ENCODE measurements at regions not wholly inside any gene's neighbourhood (a gene's known extent, or its start where the extent isn't known, plus 50 kb on each side); places are given as distances from the start of the nearest gene placed in this dataset.

GRCh38 chr2:147689220-147689909 lies 155.5 kb upstream of the ACVR2A start:
- H3K9me3 ChIP-seq (ENCODE audit: control insufficient read depth, insufficient read depth, low read depth, low read length) = no peaks in the 10 kb centered on the region
- POLR2A ChIA-PET = no interaction called here
- no peaks in the 10 kb centered on the region for H3K36me3 ChIP-seq (ENCODE audit: control insufficient read depth in 2 of 2, insufficient read depth in 1 of 2, low read length in 2 of 2)
- TF ChIP-seq PRDM1 (tag by site-specific recombination; IDR thresholded peaks at IDR 0.05) (no peak), OSR2 (tag by site-specific recombination; IDR thresholded peaks at IDR 0.05) (no peak), ZNF433 (tag by site-specific recombination; IDR thresholded peaks at IDR 0.05; ENCODE audit: low read depth) (no peak), ZNF391 (tag by site-specific recombination; IDR thresholded peaks at IDR 0.05; ENCODE audit: borderline replicate concordance, low read depth) (no peak), ZBTB26 (tag by site-specific recombination; optimal IDR thresholded peaks at IDR 0.05) (no peak), ZNF202 (tag by site-specific recombination; IDR thresholded peaks at IDR 0.05; ENCODE audit: borderline replicate concordance) (no peak), ZNF624 (tag by site-specific recombination; IDR thresholded peaks at IDR 0.05) (no peak), KLF9 (tag by site-specific recombination; IDR thresholded peaks at IDR 0.05; ENCODE audit: low read depth) (no peak), ZBTB7A (tag by site-specific recombination; IDR thresholded peaks at IDR 0.05; ENCODE audit: low read depth) (no peak), ZNF423 (tag by site-specific recombination; IDR thresholded peaks at IDR 0.05) (no peak), PRDM4 (tag by site-specific recombination; IDR thresholded peaks at IDR 0.05) (no peak), ZNF785 (tag by site-specific recombination; IDR thresholded peaks at IDR 0.05) (no peak), GFI1B (tag by site-specific recombination; IDR thresholded peaks at IDR 0.05) (no peak), ZNF114 (tag by site-specific recombination; IDR thresholded peaks at IDR 0.05) (no peak), BCL11A (tag by site-specific recombination; IDR thresholded peaks at IDR 0.05; ENCODE audit: low read depth) (no peak), ZNF426 (tag by site-specific recombination; IDR thresholded peaks at IDR 0.05) (no peak)
- TF ChIP-seq, protein P1, sequence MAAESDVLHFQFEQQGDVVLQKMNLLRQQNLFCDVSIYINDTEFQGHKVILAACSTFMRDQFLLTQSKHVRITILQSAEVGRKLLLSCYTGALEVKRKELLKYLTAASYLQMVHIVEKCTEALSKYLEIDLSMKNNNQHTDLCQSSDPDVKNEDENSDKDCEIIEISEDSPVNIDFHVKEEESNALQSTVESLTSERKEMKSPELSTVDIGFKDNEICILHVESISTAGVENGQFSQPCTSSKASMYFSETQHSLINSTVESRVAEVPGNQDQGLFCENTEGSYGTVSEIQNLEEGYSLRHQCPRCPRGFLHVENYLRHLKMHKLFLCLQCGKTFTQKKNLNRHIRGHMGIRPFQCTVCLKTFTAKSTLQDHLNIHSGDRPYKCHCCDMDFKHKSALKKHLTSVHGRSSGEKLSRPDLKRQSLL (tag by site-specific recombination; IDR thresholded peaks at IDR 0.05) = no peak
- TF ChIP-seq, protein P2, sequence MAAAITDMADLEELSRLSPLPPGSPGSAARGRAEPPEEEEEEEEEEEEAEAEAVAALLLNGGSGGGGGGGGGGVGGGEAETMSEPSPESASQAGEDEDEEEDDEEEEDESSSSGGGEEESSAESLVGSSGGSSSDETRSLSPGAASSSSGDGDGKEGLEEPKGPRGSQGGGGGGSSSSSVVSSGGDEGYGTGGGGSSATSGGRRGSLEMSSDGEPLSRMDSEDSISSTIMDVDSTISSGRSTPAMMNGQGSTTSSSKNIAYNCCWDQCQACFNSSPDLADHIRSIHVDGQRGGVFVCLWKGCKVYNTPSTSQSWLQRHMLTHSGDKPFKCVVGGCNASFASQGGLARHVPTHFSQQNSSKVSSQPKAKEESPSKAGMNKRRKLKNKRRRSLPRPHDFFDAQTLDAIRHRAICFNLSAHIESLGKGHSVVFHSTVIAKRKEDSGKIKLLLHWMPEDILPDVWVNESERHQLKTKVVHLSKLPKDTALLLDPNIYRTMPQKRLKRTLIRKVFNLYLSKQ (tag by site-specific recombination; IDR thresholded peaks at IDR 0.05; ENCODE audit: borderline replicate concordance) = no peak
- TF ChIP-seq, protein P3, sequence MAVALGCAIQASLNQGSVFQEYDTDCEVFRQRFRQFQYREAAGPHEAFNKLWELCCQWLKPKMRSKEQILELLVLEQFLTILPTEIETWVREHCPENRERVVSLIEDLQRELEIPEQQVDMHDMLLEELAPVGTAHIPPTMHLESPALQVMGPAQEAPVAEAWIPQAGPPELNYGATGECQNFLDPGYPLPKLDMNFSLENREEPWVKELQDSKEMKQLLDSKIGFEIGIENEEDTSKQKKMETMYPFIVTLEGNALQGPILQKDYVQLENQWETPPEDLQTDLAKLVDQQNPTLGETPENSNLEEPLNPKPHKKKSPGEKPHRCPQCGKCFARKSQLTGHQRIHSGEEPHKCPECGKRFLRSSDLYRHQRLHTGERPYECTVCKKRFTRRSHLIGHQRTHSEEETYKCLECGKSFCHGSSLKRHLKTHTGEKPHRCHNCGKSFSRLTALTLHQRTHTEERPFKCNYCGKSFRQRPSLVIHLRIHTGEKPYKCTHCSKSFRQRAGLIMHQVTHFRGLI (tag by site-specific recombination; IDR thresholded peaks at IDR 0.05) = no peak
- no peak overlapping the region for H3K27ac ChIP-seq (ENCODE audit: extremely low read depth, low read depth, low read length)
- CTCF ChIA-PET = no interaction called here
- no peak overlapping the region for H3K4me3 ChIP-seq (ENCODE audit: low read depth, low read length)
- H3K4me1 ChIP-seq (ENCODE audit: control insufficient read depth, insufficient read depth, low read length) = no peaks in the 10 kb centered on the region

Data from HEK293 (cell line).